ENCODE measurements at regions not wholly inside any gene's neighbourhood (a gene's known extent, or its start where the extent isn't known, plus 50 kb on each side); places are given as distances from the start of the nearest gene placed in this dataset.

DNA sequence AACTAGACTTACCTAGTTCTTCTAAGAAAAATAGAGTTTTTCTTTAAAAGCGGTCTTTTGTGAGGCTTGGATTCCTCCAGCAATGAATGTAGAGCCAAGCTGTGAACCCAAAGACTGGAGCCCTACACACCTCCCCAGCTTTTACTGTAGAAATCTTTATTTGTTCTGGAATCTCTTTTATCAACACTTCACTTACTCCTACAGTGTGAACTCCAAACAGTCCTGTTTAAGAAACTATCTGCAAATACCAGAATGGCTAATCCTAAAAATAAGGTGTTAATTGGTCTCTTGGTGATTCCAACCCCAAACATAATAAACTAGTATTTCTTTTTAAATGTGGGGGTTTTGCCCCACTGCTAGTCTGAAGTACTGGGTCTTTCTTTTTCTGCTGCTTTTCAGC, 103.9 kb downstream of the ENC1 start:
- TF ChIP-seq, protein P1, sequence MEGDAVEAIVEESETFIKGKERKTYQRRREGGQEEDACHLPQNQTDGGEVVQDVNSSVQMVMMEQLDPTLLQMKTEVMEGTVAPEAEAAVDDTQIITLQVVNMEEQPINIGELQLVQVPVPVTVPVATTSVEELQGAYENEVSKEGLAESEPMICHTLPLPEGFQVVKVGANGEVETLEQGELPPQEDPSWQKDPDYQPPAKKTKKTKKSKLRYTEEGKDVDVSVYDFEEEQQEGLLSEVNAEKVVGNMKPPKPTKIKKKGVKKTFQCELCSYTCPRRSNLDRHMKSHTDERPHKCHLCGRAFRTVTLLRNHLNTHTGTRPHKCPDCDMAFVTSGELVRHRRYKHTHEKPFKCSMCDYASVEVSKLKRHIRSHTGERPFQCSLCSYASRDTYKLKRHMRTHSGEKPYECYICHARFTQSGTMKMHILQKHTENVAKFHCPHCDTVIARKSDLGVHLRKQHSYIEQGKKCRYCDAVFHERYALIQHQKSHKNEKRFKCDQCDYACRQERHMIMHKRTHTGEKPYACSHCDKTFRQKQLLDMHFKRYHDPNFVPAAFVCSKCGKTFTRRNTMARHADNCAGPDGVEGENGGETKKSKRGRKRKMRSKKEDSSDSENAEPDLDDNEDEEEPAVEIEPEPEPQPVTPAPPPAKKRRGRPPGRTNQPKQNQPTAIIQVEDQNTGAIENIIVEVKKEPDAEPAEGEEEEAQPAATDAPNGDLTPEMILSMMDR (IDR thresholded peaks at IDR 0.05; ENCODE audit: unreplicated experiment) = no peak
- no peak for DNase-seq (ENCODE audit: low spot score)
- H3K4me3 Mint-ChIP-seq (ENCODE audit: unreplicated experiment) = no peak overlapping the region
- H3K9me3 Mint-ChIP-seq (ENCODE audit: unreplicated experiment) = no peaks in the 10 kb centered on the region
- peaks cover 6% of the 10 kb centered on the region for H3K36me3 Mint-ChIP-seq (ENCODE audit: low read depth, unreplicated experiment)
- peaks cover 32% of the 10 kb centered on the region for H3K4me1 Mint-ChIP-seq (ENCODE audit: unreplicated experiment)
- H3K27ac Mint-ChIP-seq (ENCODE audit: unreplicated experiment) = no peak overlapping the region
- no peaks in the 10 kb centered on the region for H3K27me3 Mint-ChIP-seq (ENCODE audit: unreplicated experiment)

DNA sequence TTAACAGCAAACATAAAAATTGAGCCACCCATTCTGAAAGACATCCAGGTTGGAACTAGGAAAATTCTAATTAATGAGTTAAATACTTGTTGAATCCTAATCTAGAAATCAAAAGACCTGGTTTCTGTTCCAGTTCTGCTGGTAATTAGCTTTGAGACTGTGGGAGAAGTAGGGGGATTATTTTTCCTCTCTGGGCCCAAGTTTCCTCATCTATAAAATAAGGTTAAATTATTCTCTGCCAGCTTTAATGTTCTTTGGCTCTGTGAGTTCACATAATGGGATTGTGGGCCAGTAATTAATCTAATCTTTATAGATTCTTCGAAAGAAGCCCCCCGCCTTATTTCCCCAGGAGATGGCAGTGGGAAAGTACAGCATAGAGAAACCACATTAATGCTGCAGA, 104.6 kb downstream of the ENC1 start:
- TF ChIP-seq, protein P1 (IDR thresholded peaks at IDR 0.05; ENCODE audit: unreplicated experiment) = no peak
- Mint-ChIP-seq H3K27me3 (ENCODE audit: unreplicated experiment) (no peaks in the 10 kb centered on the region), H3K27ac (ENCODE audit: unreplicated experiment) (no peak overlapping the region), H3K4me1 (ENCODE audit: unreplicated experiment) (peaks cover 28% of the 10 kb centered on the region), H3K36me3 (ENCODE audit: low read depth, unreplicated experiment) (peaks cover 6% of the 10 kb centered on the region), H3K4me3 (ENCODE audit: unreplicated experiment) (no peak overlapping the region), H3K9me3 (ENCODE audit: unreplicated experiment) (no peaks in the 10 kb centered on the region)
- DNase-seq (ENCODE audit: low spot score) = no peak

DNA sequence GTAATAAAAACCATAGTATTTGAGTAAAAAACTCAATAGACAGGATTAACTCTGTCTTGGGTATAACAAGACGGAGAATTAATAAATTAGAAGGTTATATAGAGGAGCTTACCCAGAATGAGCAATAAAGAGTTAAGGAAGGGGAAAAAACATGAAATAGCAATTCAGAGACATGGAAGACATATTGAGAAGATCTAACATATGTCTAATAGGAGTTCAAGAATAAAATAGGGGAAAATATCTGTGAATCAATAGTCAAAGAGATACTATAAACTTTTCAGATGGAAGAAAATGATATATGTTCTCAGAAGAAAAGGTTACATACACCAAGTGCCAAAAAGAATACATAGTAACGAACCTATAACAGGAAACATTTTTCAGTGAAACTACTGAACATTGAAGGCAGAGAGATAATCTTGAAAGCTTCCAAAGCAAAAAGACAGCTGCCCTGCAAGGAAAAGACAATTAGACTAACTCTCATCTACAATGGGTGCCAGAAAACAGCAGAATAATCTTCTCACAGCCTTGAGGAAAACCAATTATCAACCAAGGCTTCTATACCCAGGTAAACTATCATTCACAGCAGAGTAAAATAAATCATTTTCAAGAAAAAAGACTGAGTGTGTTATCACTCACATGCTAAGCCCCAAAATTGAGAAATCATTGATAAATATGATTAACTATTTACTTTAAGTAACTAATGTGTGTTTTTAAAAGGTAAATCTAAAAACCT, 106.0 kb downstream of the ENC1 start:
- H3K4me1 Mint-ChIP-seq (ENCODE audit: unreplicated experiment) = peaks cover 20% of the 10 kb centered on the region
- TF ChIP-seq, protein P1 (IDR thresholded peaks at IDR 0.05; ENCODE audit: unreplicated experiment) = no peak
- no peaks in the 10 kb centered on the region for H3K9me3 Mint-ChIP-seq (ENCODE audit: unreplicated experiment)
- H3K4me3 Mint-ChIP-seq (ENCODE audit: unreplicated experiment) = no peak overlapping the region
- DNase-seq (ENCODE audit: low spot score) = no peak
- H3K27ac Mint-ChIP-seq (ENCODE audit: unreplicated experiment) = no peak overlapping the region
- H3K36me3 Mint-ChIP-seq (ENCODE audit: low read depth, unreplicated experiment) = peaks cover 6% of the 10 kb centered on the region
- no peaks in the 10 kb centered on the region for H3K27me3 Mint-ChIP-seq (ENCODE audit: unreplicated experiment)

DNA sequence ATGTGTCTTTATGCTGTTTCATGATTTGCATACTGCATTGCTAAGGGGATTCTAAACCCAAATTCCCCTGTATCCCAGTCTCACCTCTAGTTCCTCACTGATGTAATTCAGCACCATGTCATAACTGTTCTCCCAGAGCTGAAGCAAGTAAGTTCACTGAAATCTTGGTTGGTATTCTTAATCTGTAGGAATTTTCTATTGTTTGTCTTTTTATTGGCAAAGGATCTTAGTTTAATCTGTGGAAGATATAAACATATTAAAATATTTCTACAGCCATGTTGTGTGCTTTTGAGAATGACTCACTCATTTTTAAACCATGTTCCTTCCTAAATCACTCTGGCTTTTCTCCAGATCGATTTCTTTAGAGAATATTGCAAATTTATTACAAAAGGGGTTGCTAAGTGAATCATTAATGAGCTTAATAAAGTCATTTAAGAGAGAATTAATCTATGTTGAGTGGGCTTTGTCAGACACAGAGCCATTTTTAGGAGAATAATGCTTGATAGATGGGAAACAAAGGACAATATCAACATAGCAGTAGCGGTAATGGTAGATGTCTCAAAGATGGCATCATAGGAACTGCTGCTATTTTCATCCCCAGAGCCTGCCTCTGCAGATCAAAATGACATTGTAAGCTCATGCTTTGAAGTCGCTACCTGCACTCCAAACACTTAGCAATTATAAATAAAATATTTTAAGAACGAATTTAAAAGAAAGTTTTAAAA, 110.0 kb downstream of the ENC1 start:
- H3K9me3 Mint-ChIP-seq (ENCODE audit: unreplicated experiment) = no peaks in the 10 kb centered on the region
- no peak overlapping the region for H3K27ac Mint-ChIP-seq (ENCODE audit: unreplicated experiment)

More for the DNA sequence above, 110.0 kb downstream of the ENC1 start:
- H3K4me1 Mint-ChIP-seq (ENCODE audit: unreplicated experiment) = peaks cover 4% of the 10 kb centered on the region
- no peak overlapping the region for H3K4me3 Mint-ChIP-seq (ENCODE audit: unreplicated experiment)
- H3K27me3 Mint-ChIP-seq (ENCODE audit: unreplicated experiment) = no peaks in the 10 kb centered on the region
- TF ChIP-seq, protein P1 (IDR thresholded peaks at IDR 0.05; ENCODE audit: unreplicated experiment) = no peak
- DNase-seq (ENCODE audit: low spot score) = no peak
- H3K36me3 Mint-ChIP-seq (ENCODE audit: low read depth, unreplicated experiment) = peaks cover 15% of the 10 kb centered on the region

All from endothelial cell (in vitro differentiated cells).